Parathyroid adenoma (tissue), 2 donors: ENCODE measurements at regions not wholly inside any gene's neighbourhood (a gene's known extent, or its start where the extent isn't known, plus 50 kb on each side); places are given as distances from the start of the nearest gene placed in this dataset.

Experiments
- H2AFZ ChIP-seq: fragments of 300-600 bp; sonication (generic); one replicate; pipeline ENCODE4 v1.7.0; 2017; ENCODE audit warnings: antibody characterized with exemption, mild to moderate bottlenecking
- H3K27ac ChIP-seq: fragments of 300-600 bp; sonication (generic); one replicate; pipeline ENCODE4 v1.7.0; 2017
- H3K27me3 ChIP-seq: fragments of 300-600 bp; sonication (generic); one replicate; pipeline ENCODE4 v1.7.0; 2017; ENCODE audit warnings: low read length; ENCODE audit not compliant: control insufficient read depth, insufficient read depth
- H3K36me3 ChIP-seq: fragments of 300-600 bp; sonication (generic); one replicate; pipeline ENCODE4 v1.7.0; 2017; ENCODE audit warnings: low read length; ENCODE audit not compliant: control insufficient read depth, insufficient read depth
- H3K4me1 ChIP-seq: fragments of 300-600 bp; sonication (generic); one replicate; pipeline ENCODE4 v1.7.0; 2017; ENCODE audit warnings: control low read depth
- H3K4me2 ChIP-seq: fragments of 300-600 bp; sonication (generic); one replicate; pipeline ENCODE4 v1.7.0; 2017; ENCODE audit warnings: low read length
- H3K4me3 ChIP-seq: fragments of 300-600 bp; sonication (generic); one replicate; pipeline ENCODE4 v1.7.0; 2017; ENCODE audit warnings: low read depth, low read length
- H3K79me2 ChIP-seq: fragments of 300-600 bp; sonication (generic); one replicate; pipeline ENCODE4 v1.7.0; 2017; ENCODE audit warnings: control low read depth
- H3K9ac ChIP-seq: fragments of 300-600 bp; sonication (generic); one replicate; pipeline ENCODE4 v1.7.0; 2017; ENCODE audit warnings: mild to moderate bottlenecking
- H3K9me3 ChIP-seq: fragments of 300-600 bp; sonication (generic); one replicate; pipeline ENCODE4 v1.7.0; 2017; ENCODE audit warnings: low read length; ENCODE audit not compliant: control insufficient read depth
- TF ChIP-seq, protein P1 (sequence below): fragments of 300-600 bp; sonication (generic); IDR thresholded peaks from one replicate; pipeline ENCODE4 v1.7.0; 2017; ENCODE audit warnings: antibody characterized with exemption, mild to moderate bottlenecking
- donor health status: primary hyperparathyroidism.

- Histone ChIP-seq H3K4me1 (no peaks in the 10 kb centered on the region), H3K4me2 (no peak overlapping the region), H3K27me3 (no peaks in the 10 kb centered on the region), H2AFZ (no peak overlapping the region), H3K79me2 (no peaks in the 10 kb centered on the region), H3K27ac (no peak overlapping the region), H3K9me3 (no peaks in the 10 kb centered on the region), H3K9ac (no peak overlapping the region), H3K36me3 (no peaks in the 10 kb centered on the region), H3K4me3 (no peak overlapping the region)
- TF ChIP-seq, protein P1, sequence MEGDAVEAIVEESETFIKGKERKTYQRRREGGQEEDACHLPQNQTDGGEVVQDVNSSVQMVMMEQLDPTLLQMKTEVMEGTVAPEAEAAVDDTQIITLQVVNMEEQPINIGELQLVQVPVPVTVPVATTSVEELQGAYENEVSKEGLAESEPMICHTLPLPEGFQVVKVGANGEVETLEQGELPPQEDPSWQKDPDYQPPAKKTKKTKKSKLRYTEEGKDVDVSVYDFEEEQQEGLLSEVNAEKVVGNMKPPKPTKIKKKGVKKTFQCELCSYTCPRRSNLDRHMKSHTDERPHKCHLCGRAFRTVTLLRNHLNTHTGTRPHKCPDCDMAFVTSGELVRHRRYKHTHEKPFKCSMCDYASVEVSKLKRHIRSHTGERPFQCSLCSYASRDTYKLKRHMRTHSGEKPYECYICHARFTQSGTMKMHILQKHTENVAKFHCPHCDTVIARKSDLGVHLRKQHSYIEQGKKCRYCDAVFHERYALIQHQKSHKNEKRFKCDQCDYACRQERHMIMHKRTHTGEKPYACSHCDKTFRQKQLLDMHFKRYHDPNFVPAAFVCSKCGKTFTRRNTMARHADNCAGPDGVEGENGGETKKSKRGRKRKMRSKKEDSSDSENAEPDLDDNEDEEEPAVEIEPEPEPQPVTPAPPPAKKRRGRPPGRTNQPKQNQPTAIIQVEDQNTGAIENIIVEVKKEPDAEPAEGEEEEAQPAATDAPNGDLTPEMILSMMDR: no peak
Observed at GRCh38 chr15:72964135-72964534, 88.1 kb upstream of the NEO1 start.

- Histone ChIP-seq H3K27ac (no peak overlapping the region), H3K4me2 (no peak overlapping the region)
Observed at GRCh38 chr15:72962054-72962702, 90.1 kb upstream of the NEO1 start.

GRCh38 chr15:72961346-72961745 is 90.9 kb upstream of the NEO1 start:
- Histone ChIP-seq H3K9ac (no peak overlapping the region), H3K36me3 (no peaks in the 10 kb centered on the region), H3K27me3 (no peaks in the 10 kb centered on the region), H3K4me2 (no peak overlapping the region), H3K79me2 (no peaks in the 10 kb centered on the region), H3K4me3 (no peak overlapping the region), H3K4me1 (no peaks in the 10 kb centered on the region), H3K9me3 (no peaks in the 10 kb centered on the region), H2AFZ (no peak overlapping the region), H3K27ac (no peak overlapping the region)
- TF ChIP-seq, protein P1: no peak

More at GRCh38 chr15:72962054-72962702, 90.1 kb upstream of the NEO1 start:
- no peaks in the 10 kb centered on the region for H3K79me2 ChIP-seq
- H3K9me3 ChIP-seq: no peaks in the 10 kb centered on the region
- no peak overlapping the region for H3K9ac ChIP-seq
- no peaks in the 10 kb centered on the region for H3K36me3 ChIP-seq
- no peaks in the 10 kb centered on the region for H3K27me3 ChIP-seq
- H2AFZ ChIP-seq: no peak overlapping the region
- TF ChIP-seq, protein P1: no peak
- no peak overlapping the region for H3K4me3 ChIP-seq
- H3K4me1 ChIP-seq: no peaks in the 10 kb centered on the region

DNA sequence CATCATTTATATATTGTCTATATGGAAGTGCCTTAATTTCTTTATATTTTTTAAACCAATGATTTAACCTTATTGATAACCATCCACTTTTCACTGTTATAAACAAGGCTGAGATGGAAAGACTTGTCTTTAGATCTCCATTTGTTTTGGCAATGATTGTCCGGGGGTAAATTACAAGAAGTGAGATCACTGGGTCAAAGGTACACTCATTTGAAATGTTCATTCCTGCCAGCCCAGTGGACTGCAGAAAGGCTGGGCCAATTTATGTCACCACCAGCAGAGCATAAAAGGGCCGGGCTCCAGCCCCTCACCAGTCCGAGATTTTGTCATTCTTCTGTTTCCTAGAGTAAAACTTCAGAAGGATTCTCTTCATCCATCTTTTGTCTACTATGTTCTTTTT is 93.6 kb upstream of the NEO1 start:
- Histone ChIP-seq H3K27ac (no peak overlapping the region), H3K4me1 (no peaks in the 10 kb centered on the region), H3K27me3 (no peaks in the 10 kb centered on the region), H2AFZ (no peak overlapping the region), H3K36me3 (no peaks in the 10 kb centered on the region), H3K4me3 (no peak overlapping the region), H3K9ac (no peak overlapping the region), H3K79me2 (no peaks in the 10 kb centered on the region), H3K4me2 (no peak overlapping the region), H3K9me3 (no peaks in the 10 kb centered on the region)
- TF ChIP-seq, protein P1: no peak

DNA sequence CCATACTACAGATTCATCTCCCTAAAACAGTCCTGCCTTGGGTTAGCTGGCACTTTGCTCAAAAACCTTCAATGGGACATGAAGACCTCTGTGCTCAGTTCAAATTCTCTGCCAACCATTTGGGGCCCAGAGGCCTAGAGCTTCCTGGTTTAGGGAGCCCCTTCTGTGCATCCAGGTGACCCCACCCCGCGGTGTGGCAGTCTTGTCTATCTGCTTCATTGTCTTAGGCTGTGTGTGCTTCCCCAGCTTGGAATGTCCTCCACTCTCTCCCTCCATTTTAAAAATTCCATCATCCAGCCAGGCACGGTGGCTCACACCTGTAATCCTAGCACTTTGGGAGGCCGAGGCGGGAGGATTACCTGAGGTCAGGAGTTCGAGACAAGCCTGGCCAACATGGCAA is 99.0 kb upstream of the NEO1 start:
- Histone ChIP-seq H2AFZ (no peak overlapping the region), H3K79me2 (no peaks in the 10 kb centered on the region), H3K4me1 (no peaks in the 10 kb centered on the region), H3K27me3 (no peaks in the 10 kb centered on the region), H3K36me3 (no peaks in the 10 kb centered on the region), H3K9me3 (no peaks in the 10 kb centered on the region), H3K4me2 (no peak overlapping the region), H3K9ac (no peak overlapping the region), H3K27ac (no peak overlapping the region), H3K4me3 (no peak overlapping the region)
- TF ChIP-seq, protein P1: no peak
